ENCODE measurements at regions not wholly inside any gene's neighbourhood (a gene's known extent, or its start where the extent isn't known, plus 50 kb on each side); places are given as distances from the start of the nearest gene placed in this dataset.
A peak's percentile ranks its signal among the peaks of the same experiment; 100 is the strongest.

DNA sequence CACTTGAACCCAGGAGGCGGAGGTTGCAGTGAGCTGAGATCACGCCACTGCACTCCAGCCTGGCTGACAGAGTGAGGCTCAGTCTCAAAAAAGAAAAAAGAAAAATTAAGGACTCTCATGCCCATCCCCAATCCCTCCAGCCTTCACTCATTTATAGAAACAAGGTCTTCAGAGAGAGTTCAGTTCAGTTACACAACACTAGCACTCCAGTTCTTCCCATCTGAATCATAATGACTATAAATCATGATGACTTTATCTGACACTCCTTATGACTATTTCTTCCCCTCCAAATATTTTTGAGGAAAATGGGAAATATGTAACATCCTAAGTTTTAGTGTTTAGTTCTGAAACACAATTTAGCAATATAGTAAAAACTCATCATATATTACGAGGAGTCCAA, 107.4 kb upstream of the LSM8 start:
- Histone ChIP-seq H3F3A (ENCODE audit: insufficient read depth) (no peaks in the 10 kb centered on the region), H3K4me2 (ENCODE audit: unreplicated experiment) (no peak overlapping the region), H3K36me3 (ENCODE audit: low read depth) (no peaks in the 10 kb centered on the region), H2AFZ (no peak overlapping the region), H3K9me2 (ENCODE audit: insufficient read depth) (peaks cover 3% of the 10 kb centered on the region; the same call in 1 of the 2 replicates), H3K27me3 (replicated peaks; ENCODE audit: insufficient read depth) (no peaks in the 10 kb centered on the region), H3K9me3 (ENCODE audit: low read depth) (no peaks in the 10 kb centered on the region), H3K9ac (no peak overlapping the region), H4K20me1 (ENCODE audit: insufficient read depth) (no peaks in the 10 kb centered on the region), H3K79me2 (ENCODE audit: insufficient read depth) (no peaks in the 10 kb centered on the region), H3K4me1 (ENCODE audit: insufficient read depth) (no peaks in the 10 kb centered on the region), H3K4me3 (no peak overlapping the region), H3K27ac (no peak overlapping the region)
- DNase-seq, result no peak
- in situ Hi-C loops (cut with MboI), result no loop called here
- TF ChIP-seq EZH2 (IDR thresholded peaks at IDR 0.05; ENCODE audit: insufficient read depth, poor library complexity, severe bottlenecking) (no peak), EZH2phosphoT487 (IDR thresholded peaks at IDR 0.05; ENCODE audit: insufficient read depth, low read depth) (no peak)
- 31 to 37% methylated on average over 3 of the region's 3 CpGs for WGBS, 2 experiments (ENCODE audit: low coverage in 1 of 2, low lambda C conversion rate in 2 of 2, missing lambda C conversion rate in 2 of 2)

- H3K9ac ChIP-seq, result no peak overlapping the region
- in situ Hi-C loops (cut with MboI), result no loop called here
- H3K36me3 ChIP-seq (ENCODE audit: low read depth), result no peaks in the 10 kb centered on the region
- H3K9me3 ChIP-seq (ENCODE audit: low read depth), result no peaks in the 10 kb centered on the region
- no peaks in the 10 kb centered on the region for H3K79me2 ChIP-seq (ENCODE audit: insufficient read depth)
- no peaks in the 10 kb centered on the region for H3K27me3 ChIP-seq (replicated peaks; ENCODE audit: insufficient read depth)
- DNase-seq, result no peak
- H3K4me2 ChIP-seq (ENCODE audit: unreplicated experiment), result no peak overlapping the region
- H3K4me3 ChIP-seq, result no peak overlapping the region
- no peaks in the 10 kb centered on the region for H3K4me1 ChIP-seq (ENCODE audit: insufficient read depth)
- TF ChIP-seq EZH2phosphoT487 (IDR thresholded peaks at IDR 0.05; ENCODE audit: insufficient read depth, low read depth), result no peak
- TF ChIP-seq EZH2 (IDR thresholded peaks at IDR 0.05; ENCODE audit: insufficient read depth, poor library complexity, severe bottlenecking), result no peak
- no peak overlapping the region for H3K27ac ChIP-seq
- no peaks in the 10 kb centered on the region for H3F3A ChIP-seq (ENCODE audit: insufficient read depth)
- H4K20me1 ChIP-seq (ENCODE audit: insufficient read depth), result no peaks in the 10 kb centered on the region
- no peak overlapping the region for H2AFZ ChIP-seq
- H3K9me2 ChIP-seq (ENCODE audit: insufficient read depth), result peaks cover 3% of the 10 kb centered on the region; the same call in 1 of the 2 replicates
Observed at GRCh38 chr7:118078015-118078414, 105.9 kb upstream of the LSM8 start.

GRCh38 chr7:118079369-118079768, 104.6 kb upstream of the LSM8 start:
- no peak for DNase-seq
- Histone ChIP-seq H3K27ac (no peak overlapping the region), H4K20me1 (ENCODE audit: insufficient read depth) (no peaks in the 10 kb centered on the region), H2AFZ (no peak overlapping the region), H3K79me2 (ENCODE audit: insufficient read depth) (no peaks in the 10 kb centered on the region), H3K4me1 (ENCODE audit: insufficient read depth) (no peaks in the 10 kb centered on the region), H3K9me2 (ENCODE audit: insufficient read depth) (peaks cover 3% of the 10 kb centered on the region; the same call in 1 of the 2 replicates), H3K4me3 (no peak overlapping the region), H3K9ac (no peak overlapping the region), H3K36me3 (ENCODE audit: low read depth) (no peaks in the 10 kb centered on the region), H3K9me3 (ENCODE audit: low read depth) (no peaks in the 10 kb centered on the region), H3F3A (ENCODE audit: insufficient read depth) (no peaks in the 10 kb centered on the region), H3K4me2 (ENCODE audit: unreplicated experiment) (no peak overlapping the region), H3K27me3 (replicated peaks; ENCODE audit: insufficient read depth) (no peaks in the 10 kb centered on the region)
- TF ChIP-seq EZH2 (IDR thresholded peaks at IDR 0.05; ENCODE audit: insufficient read depth, poor library complexity, severe bottlenecking), result no peak
- 9 to 19% methylated on average over 1 of the region's 1 CpG for WGBS, 2 experiments (ENCODE audit: low coverage in 1 of 2, low lambda C conversion rate in 2 of 2, missing lambda C conversion rate in 2 of 2)
- in situ Hi-C loops (cut with MboI), result no loop called here

GRCh38 chr7:118080947-118081346, 103.0 kb upstream of the LSM8 start:
- H4K20me1 ChIP-seq (ENCODE audit: insufficient read depth), result no peaks in the 10 kb centered on the region
- H3K4me3 ChIP-seq, result no peak overlapping the region
- H3K27me3 ChIP-seq (replicated peaks; ENCODE audit: insufficient read depth), result no peaks in the 10 kb centered on the region
- H3K4me2 ChIP-seq (ENCODE audit: unreplicated experiment), result no peak overlapping the region
- no peaks in the 10 kb centered on the region for H3K79me2 ChIP-seq (ENCODE audit: insufficient read depth)
- H3K9ac ChIP-seq, result no peak overlapping the region
- H3K9me2 ChIP-seq (ENCODE audit: insufficient read depth), result peaks cover 3% of the 10 kb centered on the region; the same call in 1 of the 2 replicates
- no peak overlapping the region for H2AFZ ChIP-seq
- H3F3A ChIP-seq (ENCODE audit: insufficient read depth), result no peaks in the 10 kb centered on the region
- H3K36me3 ChIP-seq (ENCODE audit: low read depth), result no peaks in the 10 kb centered on the region
- DNase-seq, result peak; percentile 63
- in situ Hi-C loops (cut with MboI), result no loop called here
- TF ChIP-seq EZH2phosphoT487 (IDR thresholded peaks at IDR 0.05; ENCODE audit: insufficient read depth, low read depth), result no peak
- H3K27ac ChIP-seq, result no peak overlapping the region
- H3K4me1 ChIP-seq (ENCODE audit: insufficient read depth), result no peaks in the 10 kb centered on the region
- no peaks in the 10 kb centered on the region for H3K9me3 ChIP-seq (ENCODE audit: low read depth)
- WGBS, 2 experiments (ENCODE audit: low coverage in 1 of 2, low lambda C conversion rate in 2 of 2, missing lambda C conversion rate in 2 of 2), result 18 to 35% methylated on average over 3 of the region's 3 CpGs

GRCh38 chr7:118082506-118082905, 101.5 kb upstream of the LSM8 start:
- H3K4me3 ChIP-seq, result no peak overlapping the region
- H3K4me1 ChIP-seq (ENCODE audit: insufficient read depth), result no peaks in the 10 kb centered on the region
- H3K4me2 ChIP-seq (ENCODE audit: unreplicated experiment), result no peak overlapping the region
- no peaks in the 10 kb centered on the region for H3F3A ChIP-seq (ENCODE audit: insufficient read depth)
- DNase-seq, result no peak
- no peaks in the 10 kb centered on the region for H3K27me3 ChIP-seq (replicated peaks; ENCODE audit: insufficient read depth)
- no peak overlapping the region for H2AFZ ChIP-seq
- no peak overlapping the region for H3K27ac ChIP-seq
- in situ Hi-C loops (cut with MboI), result no loop called here
- H3K9ac ChIP-seq, result no peak overlapping the region
- H3K9me2 ChIP-seq (ENCODE audit: insufficient read depth), result peaks cover 3% of the 10 kb centered on the region; the same call in 1 of the 2 replicates
- no peaks in the 10 kb centered on the region for H3K9me3 ChIP-seq (ENCODE audit: low read depth)
- no peak for TF ChIP-seq EZH2 (IDR thresholded peaks at IDR 0.05; ENCODE audit: insufficient read depth, poor library complexity, severe bottlenecking)
- no peak for TF ChIP-seq EZH2phosphoT487 (IDR thresholded peaks at IDR 0.05; ENCODE audit: insufficient read depth, low read depth)
- no peaks in the 10 kb centered on the region for H3K36me3 ChIP-seq (ENCODE audit: low read depth)
- H4K20me1 ChIP-seq (ENCODE audit: insufficient read depth), result no peaks in the 10 kb centered on the region
- no peaks in the 10 kb centered on the region for H3K79me2 ChIP-seq (ENCODE audit: insufficient read depth)

All from GM23248 (cell line).